GM12873 (cell line): ENCODE measurements at regions not wholly inside any gene's neighbourhood (a gene's known extent, or its start where the extent isn't known, plus 50 kb on each side); places are given as distances from the start of the nearest gene placed in this dataset.
A peak's percentile ranks its signal among the peaks of the same experiment; 100 is the strongest.

Experiments used
- CTCF ChIP-seq: IDR thresholded peaks from 2 replicates; pipeline ENCODE4 v1.5.1; 2012; ENCODE audit warnings: low read depth, mild to moderate bottlenecking, moderate library complexity, low read length, control low read depth; ENCODE audit not compliant: insufficient read depth; ENCODE audit errors: missing control alignments

- TF ChIP-seq CTCF: peak; percentile 69
These were observed 130.4 kb upstream of the RADX start for GRCh38 chrX:106481341-106481740.

- no peak for TF ChIP-seq CTCF
These were observed 127.5 kb upstream of the RADX start for GRCh38 chrX:106484233-106484632.

- no peak for TF ChIP-seq CTCF
These were observed 112.3 kb upstream of the RADX start for GRCh38 chrX:106499473-106499872.

- no peak for TF ChIP-seq CTCF
These were observed 100.9 kb upstream of the RADX start for GRCh38 chrX:106510713-106511403.
